ENCODE measurements at regions not wholly inside any gene's neighbourhood (a gene's known extent, or its start where the extent isn't known, plus 50 kb on each side); places are given as distances from the start of the nearest gene placed in this dataset.

- H3K18ac ChIP-seq (ENCODE audit: low read length) = no peak overlapping the region
- no peak overlapping the region for H3K23ac ChIP-seq (ENCODE audit: low read length)
- H3K79me1 ChIP-seq (ENCODE audit: low read length) = no peaks in the 10 kb centered on the region
- no peaks in the 10 kb centered on the region for H3K79me2 ChIP-seq (ENCODE audit: control insufficient read depth, insufficient read depth, low read length, poor library complexity)
- no peaks in the 10 kb centered on the region for H3K36me3 ChIP-seq (ENCODE audit: control insufficient read depth in 1 of 2, insufficient read depth in 2 of 2, low read length in 2 of 2)
- no peaks in the 10 kb centered on the region for H3K9me3 ChIP-seq (ENCODE audit: insufficient read depth, low read depth, low read length)
- H2BK120ac ChIP-seq (ENCODE audit: insufficient read depth, low read length, poor library complexity) = no peak overlapping the region
- no peaks in the 10 kb centered on the region for H3K4me1 ChIP-seq (ENCODE audit: control insufficient read depth in 1 of 2, insufficient read depth in 2 of 2, low read length in 2 of 2)
- H3K27ac ChIP-seq (ENCODE audit: low read depth, low read length) = no peak overlapping the region
- H3K4me3 ChIP-seq (ENCODE audit: low read depth, low read length) = no peak overlapping the region
- H3K9ac ChIP-seq (ENCODE audit: low read length) = no peak overlapping the region
- H3K4me2 ChIP-seq (ENCODE audit: low read length) = no peak overlapping the region
- no peak overlapping the region for H3K4ac ChIP-seq (ENCODE audit: low read depth, low read length)
- no CpG with 5 or more reads among the region's 4 CpGs for WGBS (ENCODE audit: extremely low coverage, insufficient coverage, insufficient read length)
- H2BK12ac ChIP-seq (ENCODE audit: low read length) = no peak overlapping the region
- no peak for DNase-seq
- H4K91ac ChIP-seq (ENCODE audit: low read depth, low read length) = no peak overlapping the region
- no peak overlapping the region for H2BK5ac ChIP-seq (ENCODE audit: low read depth, low read length, poor library complexity)
- no peak overlapping the region for H2AK5ac ChIP-seq (ENCODE audit: low read length)
- no peak overlapping the region for H4K8ac ChIP-seq (ENCODE audit: low read depth, low read length)
- no peaks in the 10 kb centered on the region for H3K27me3 ChIP-seq (ENCODE audit: insufficient read depth, low read length)
- H3K14ac ChIP-seq (ENCODE audit: low read length) = no peak overlapping the region
- H4K12ac ChIP-seq (ENCODE audit: low read depth, low read length) = no peak overlapping the region
- H2AFZ ChIP-seq (ENCODE audit: insufficient read depth, low read length, poor library complexity) = no peak overlapping the region
Observed at GRCh38 chr9:124198948-124199347, 58.8 kb upstream of the NEK6 start.

- no peaks in the 10 kb centered on the region for H3K79me1 ChIP-seq (ENCODE audit: low read length)
- no peak overlapping the region for H4K12ac ChIP-seq (ENCODE audit: low read depth, low read length)
- H3K4me2 ChIP-seq (ENCODE audit: low read length) = no peak overlapping the region
- no peak overlapping the region for H2BK120ac ChIP-seq (ENCODE audit: insufficient read depth, low read length, poor library complexity)
- no peak overlapping the region for H3K23ac ChIP-seq (ENCODE audit: low read length)
- H2BK12ac ChIP-seq (ENCODE audit: low read length) = no peak overlapping the region
- H3K9ac ChIP-seq (ENCODE audit: low read length) = no peak overlapping the region
- no peak overlapping the region for H2AK5ac ChIP-seq (ENCODE audit: low read length)
- no peak overlapping the region for H4K8ac ChIP-seq (ENCODE audit: low read depth, low read length)
- no peak overlapping the region for H2AFZ ChIP-seq (ENCODE audit: insufficient read depth, low read length, poor library complexity)
- H3K4me3 ChIP-seq (ENCODE audit: low read depth, low read length) = no peak overlapping the region
- no CpG with 5 or more reads among the region's 3 CpGs for WGBS (ENCODE audit: extremely low coverage, insufficient coverage, insufficient read length)
- H4K91ac ChIP-seq (ENCODE audit: low read depth, low read length) = no peak overlapping the region
- no peaks in the 10 kb centered on the region for H3K79me2 ChIP-seq (ENCODE audit: control insufficient read depth, insufficient read depth, low read length, poor library complexity)
- H3K4ac ChIP-seq (ENCODE audit: low read depth, low read length) = no peak overlapping the region
- no peak for DNase-seq
- H3K27ac ChIP-seq (ENCODE audit: low read depth, low read length) = no peak overlapping the region
- no peaks in the 10 kb centered on the region for H3K27me3 ChIP-seq (ENCODE audit: insufficient read depth, low read length)
- H3K9me3 ChIP-seq (ENCODE audit: insufficient read depth, low read depth, low read length) = no peaks in the 10 kb centered on the region
- H3K4me1 ChIP-seq (ENCODE audit: control insufficient read depth in 1 of 2, insufficient read depth in 2 of 2, low read length in 2 of 2) = no peaks in the 10 kb centered on the region
- H3K36me3 ChIP-seq (ENCODE audit: control insufficient read depth in 1 of 2, insufficient read depth in 2 of 2, low read length in 2 of 2) = no peaks in the 10 kb centered on the region
- H2BK5ac ChIP-seq (ENCODE audit: low read depth, low read length, poor library complexity) = no peak overlapping the region
- H3K14ac ChIP-seq (ENCODE audit: low read length) = no peak overlapping the region
- H3K18ac ChIP-seq (ENCODE audit: low read length) = no peak overlapping the region
Observed at GRCh38 chr9:124199474-124199873, 58.3 kb upstream of the NEK6 start.

- no peak overlapping the region for H3K9ac ChIP-seq (ENCODE audit: low read length)
- H2AK5ac ChIP-seq (ENCODE audit: low read length) = no peak overlapping the region
- no peak overlapping the region for H3K4me2 ChIP-seq (ENCODE audit: low read length)
- no peak overlapping the region for H3K18ac ChIP-seq (ENCODE audit: low read length)
- H4K91ac ChIP-seq (ENCODE audit: low read depth, low read length) = no peak overlapping the region
- no peaks in the 10 kb centered on the region for H3K4me1 ChIP-seq (ENCODE audit: control insufficient read depth in 1 of 2, insufficient read depth in 2 of 2, low read length in 2 of 2)
- no peak overlapping the region for H2BK5ac ChIP-seq (ENCODE audit: low read depth, low read length, poor library complexity)
- H3K79me2 ChIP-seq (ENCODE audit: control insufficient read depth, insufficient read depth, low read length, poor library complexity) = no peaks in the 10 kb centered on the region
- H3K36me3 ChIP-seq (ENCODE audit: control insufficient read depth in 1 of 2, insufficient read depth in 2 of 2, low read length in 2 of 2) = no peaks in the 10 kb centered on the region
- no peaks in the 10 kb centered on the region for H3K79me1 ChIP-seq (ENCODE audit: low read length)
- H3K4ac ChIP-seq (ENCODE audit: low read depth, low read length) = no peak overlapping the region
- no peak overlapping the region for H3K4me3 ChIP-seq (ENCODE audit: low read depth, low read length)
- no peak overlapping the region for H2BK120ac ChIP-seq (ENCODE audit: insufficient read depth, low read length, poor library complexity)
- no peak overlapping the region for H3K14ac ChIP-seq (ENCODE audit: low read length)
- peak; percentile 22 to 46 for DNase-seq
- H4K12ac ChIP-seq (ENCODE audit: low read depth, low read length) = no peak overlapping the region
- H3K23ac ChIP-seq (ENCODE audit: low read length) = no peak overlapping the region
- H3K9me3 ChIP-seq (ENCODE audit: insufficient read depth, low read depth, low read length) = peaks cover 3% of the 10 kb centered on the region
- no peak overlapping the region for H2AFZ ChIP-seq (ENCODE audit: insufficient read depth, low read length, poor library complexity)
- H4K8ac ChIP-seq (ENCODE audit: low read depth, low read length) = no peak overlapping the region
- no peaks in the 10 kb centered on the region for H3K27me3 ChIP-seq (ENCODE audit: insufficient read depth, low read length)
- no peak overlapping the region for H2BK12ac ChIP-seq (ENCODE audit: low read length)
- WGBS (ENCODE audit: extremely low coverage, insufficient coverage, insufficient read length) = no CpG with 5 or more reads among the region's 5 CpGs
- no peak overlapping the region for H3K27ac ChIP-seq (ENCODE audit: low read depth, low read length)
Observed at GRCh38 chr9:124202447-124202971, 55.2 kb upstream of the NEK6 start.

DNA sequence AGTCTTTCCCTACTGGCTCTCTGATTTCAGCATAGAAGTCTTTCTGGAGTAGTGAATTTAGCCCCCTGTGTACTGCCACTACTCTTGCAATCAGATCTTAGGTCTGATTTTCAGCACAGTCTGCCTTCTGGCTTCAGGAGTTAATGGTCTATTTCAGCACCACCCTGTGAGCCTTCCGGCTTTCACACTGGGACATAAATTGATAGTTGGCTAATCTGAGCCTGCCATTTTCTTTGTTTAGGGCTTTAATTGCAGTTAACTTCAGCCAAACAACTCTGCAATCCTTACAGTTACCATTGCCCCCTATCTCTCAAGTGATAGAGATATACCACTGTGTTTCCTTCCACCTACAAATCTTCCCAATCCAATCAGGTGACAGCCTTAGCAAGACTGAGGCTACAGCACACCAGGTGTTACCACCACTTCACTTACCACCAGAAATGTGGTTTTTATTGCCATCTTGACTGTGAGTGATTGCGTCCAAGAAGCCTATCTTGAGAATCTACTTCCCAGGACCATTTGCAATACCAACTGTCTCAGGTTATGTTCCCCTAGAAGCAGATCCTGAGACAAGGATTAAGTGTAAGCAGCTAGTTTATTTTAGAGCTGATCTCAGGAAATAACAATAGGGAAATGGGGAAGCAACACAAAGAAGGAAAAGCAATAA lies 51.9 kb upstream of the NEK6 start:
- Histone ChIP-seq H3K9ac (ENCODE audit: low read length) (no peak overlapping the region), H3K27me3 (ENCODE audit: insufficient read depth, low read length) (no peaks in the 10 kb centered on the region), H3K4ac (ENCODE audit: low read depth, low read length) (no peak overlapping the region), H3K23ac (ENCODE audit: low read length) (no peak overlapping the region), H3K4me3 (ENCODE audit: low read depth, low read length) (no peak overlapping the region), H2AK5ac (ENCODE audit: low read length) (no peak overlapping the region), H3K4me2 (ENCODE audit: low read length) (no peak overlapping the region), H3K36me3 (ENCODE audit: control insufficient read depth in 1 of 2, insufficient read depth in 2 of 2, low read length in 2 of 2) (no peaks in the 10 kb centered on the region), H4K12ac (ENCODE audit: low read depth, low read length) (no peak overlapping the region), H3K79me1 (ENCODE audit: low read length) (no peaks in the 10 kb centered on the region), H3K14ac (ENCODE audit: low read length) (no peak overlapping the region), H2BK120ac (ENCODE audit: insufficient read depth, low read length, poor library complexity) (no peak overlapping the region), H2BK5ac (ENCODE audit: low read depth, low read length, poor library complexity) (no peak overlapping the region), H3K4me1 (ENCODE audit: control insufficient read depth in 1 of 2, insufficient read depth in 2 of 2, low read length in 2 of 2) (no peaks in the 10 kb centered on the region), H4K8ac (ENCODE audit: low read depth, low read length) (no peak overlapping the region), H3K79me2 (ENCODE audit: control insufficient read depth, insufficient read depth, low read length, poor library complexity) (no peaks in the 10 kb centered on the region), H3K18ac (ENCODE audit: low read length) (no peak overlapping the region), H4K91ac (ENCODE audit: low read depth, low read length) (no peak overlapping the region), H3K9me3 (ENCODE audit: insufficient read depth, low read depth, low read length) (peaks cover 3% of the 10 kb centered on the region), H2AFZ (ENCODE audit: insufficient read depth, low read length, poor library complexity) (no peak overlapping the region), H2BK12ac (ENCODE audit: low read length) (no peak overlapping the region), H3K27ac (ENCODE audit: low read depth, low read length) (no peak overlapping the region)
- WGBS (ENCODE audit: extremely low coverage, insufficient coverage, insufficient read length) = no CpG with 5 or more reads among the region's 2 CpGs
- DNase-seq = no peak
